HS-5 (cell line): ENCODE measurements at regions not wholly inside any gene's neighbourhood (a gene's known extent, or its start where the extent isn't known, plus 50 kb on each side); places are given as distances from the start of the nearest gene placed in this dataset.
"Not testable (repeated sequence)": the region's sequence is repeated elsewhere in the genome, so short reads cannot be mapped to it uniquely, and the experiment has no call there.

Source experiments
- DNase-seq: peaks from one replicate; pipeline ENCODE4 v3.0.0-alpha.2; 2012; ENCODE audit warnings: low read depth

GRCh38 chr2:129821445-129821844, 158.0 kb upstream of the RAB6C start:
- DNase-seq: no peak

GRCh38 chr2:129823044-129823443, 156.4 kb upstream of the RAB6C start:
- DNase-seq: no peak

- no peak for DNase-seq
These were observed 152.0 kb upstream of the RAB6C start for GRCh38 chr2:129827311-129828090.

- DNase-seq: no peak
These were observed 150.7 kb upstream of the RAB6C start for GRCh38 chr2:129828792-129829191.

- DNase-seq: no peak
These were observed 149.9 kb upstream of the RAB6C start for GRCh38 chr2:129829588-129829987.

- no peak for DNase-seq
These were observed 148.4 kb upstream of the RAB6C start for GRCh38 chr2:129831018-129831417.

- not testable (repeated sequence) for DNase-seq
These were observed 146.0 kb upstream of the RAB6C start for GRCh38 chr2:129833465-129833864.

- peak; percentile 0 for DNase-seq
These were observed 132.4 kb upstream of the RAB6C start for GRCh38 chr2:129847043-129847442.

GRCh38 chr2:129849559-129850160, 129.8 kb upstream of the RAB6C start:
- peak; percentile 51 for DNase-seq

GRCh38 chr2:129857200-129857599, 122.3 kb upstream of the RAB6C start:
- no peak for DNase-seq

GRCh38 chr2:129859175-129859574, 120.3 kb upstream of the RAB6C start:
- no peak for DNase-seq

GRCh38 chr2:129860088-129860487, 119.4 kb upstream of the RAB6C start:
- no peak for DNase-seq

GRCh38 chr2:129861666-129862288, 117.7 kb upstream of the RAB6C start:
- no peak for DNase-seq

- DNase-seq: no peak
These were observed 116.8 kb upstream of the RAB6C start for GRCh38 chr2:129862668-129863067.

- no peak for DNase-seq
These were observed 116.1 kb upstream of the RAB6C start for GRCh38 chr2:129863350-129863749.

- DNase-seq: no peak
These were observed 114.7 kb upstream of the RAB6C start for GRCh38 chr2:129864719-129865118.

GRCh38 chr2:129865976-129866375, 113.5 kb upstream of the RAB6C start:
- no peak for DNase-seq

- no peak for DNase-seq
These were observed 113.1 kb upstream of the RAB6C start for GRCh38 chr2:129866391-129866790.

- DNase-seq: no peak
These were observed 111.3 kb upstream of the RAB6C start for GRCh38 chr2:129868151-129868550.

- no peak for DNase-seq
These were observed 108.7 kb upstream of the RAB6C start for GRCh38 chr2:129870685-129871241.

GRCh38 chr2:129872446-129872845, 107.0 kb upstream of the RAB6C start:
- no peak for DNase-seq

GRCh38 chr2:129876541-129876940, 102.9 kb upstream of the RAB6C start:
- no peak for DNase-seq

GRCh38 chr2:129877289-129877741, 102.2 kb upstream of the RAB6C start:
- peak; percentile 30 for DNase-seq
